HUDEP-2 (cell line): ENCODE measurements at regions not wholly inside any gene's neighbourhood (a gene's known extent, or its start where the extent isn't known, plus 50 kb on each side); places are given as distances from the start of the nearest gene placed in this dataset.

Source experiments
- DNase-seq, 76 experiments: peaks; one replicate each; lab custom pipeline; 2025; ENCODE audit not compliant: unreplicated experiment in 76 of 76; lab: John Stamatoyannopoulos, UW

DNA sequence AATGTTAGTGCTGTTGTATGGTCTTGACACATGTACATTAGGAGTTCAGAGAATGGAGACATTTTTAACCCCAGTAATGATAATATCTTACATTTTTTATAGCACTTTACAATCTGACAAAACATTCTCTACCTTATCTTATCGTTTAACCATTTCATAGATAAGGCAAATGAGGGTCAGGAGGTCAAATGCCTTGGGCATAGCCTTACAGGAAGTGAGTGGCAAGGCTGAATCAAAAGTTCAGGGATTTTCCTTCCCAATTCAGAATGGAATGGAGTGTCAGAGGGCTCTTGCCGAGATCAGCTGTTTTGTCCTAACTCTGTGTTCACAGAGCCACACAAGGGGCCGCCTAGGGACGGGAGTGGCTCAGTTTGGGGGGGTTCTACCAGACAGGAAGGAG is 57.6 kb upstream of the AK4 start:
- no peak for DNase-seq

DNA sequence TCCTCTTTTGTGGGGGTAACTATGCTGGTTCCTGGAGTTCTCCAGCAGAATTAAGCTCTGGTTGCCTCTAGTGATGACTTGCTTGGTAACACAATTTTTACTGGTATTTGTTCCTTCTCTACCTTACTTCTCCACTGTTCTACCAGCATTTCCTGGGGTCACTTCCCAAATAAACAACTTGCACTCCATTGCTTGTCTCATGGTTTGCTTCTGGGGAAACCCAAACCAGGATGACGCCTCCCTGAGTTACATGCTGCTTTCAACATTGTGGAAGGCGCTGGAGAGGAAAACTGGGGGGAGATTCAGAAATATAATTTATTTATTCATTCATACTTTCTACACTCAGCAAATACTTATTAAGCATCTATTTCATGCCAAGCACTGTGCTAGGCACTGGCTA is 55.3 kb upstream of the AK4 start:
- DNase-seq: no peak

DNA sequence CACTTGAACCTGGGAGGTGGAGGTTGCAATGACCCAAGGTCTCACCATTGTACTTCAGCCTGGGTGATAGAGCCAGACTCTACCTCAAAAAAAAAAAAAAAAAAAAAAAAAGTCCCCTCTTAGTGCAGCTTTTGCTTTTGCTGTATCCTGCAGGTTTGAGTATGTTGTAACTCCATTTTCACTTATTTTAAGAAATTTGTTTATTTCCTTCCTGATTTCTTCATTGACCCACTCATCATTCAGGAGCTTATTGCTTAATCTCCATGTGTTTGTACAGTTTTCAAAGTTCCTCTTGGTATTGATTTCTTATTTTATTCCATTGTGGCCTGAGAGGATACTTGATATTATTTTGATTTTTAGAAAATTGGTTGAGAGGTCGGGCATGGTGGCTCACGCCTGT is 50.9 kb upstream of the AK4 start:
- no peak for DNase-seq
